GM23338 (cell line): ENCODE measurements at regions not wholly inside any gene's neighbourhood (a gene's known extent, or its start where the extent isn't known, plus 50 kb on each side); places are given as distances from the start of the nearest gene placed in this dataset.

ENCODE experiments used
- ATAC-seq: fragments of 200-7000 bp; cut with Tn5 transposase; 3 replicates; pipeline ENCODE4 v1.9.1; 2020
- DNase-seq: peaks from one replicate; pipeline ENCODE4 v3.0.0-alpha.2; 2015; ENCODE audit warnings: low spot score
- H2AFZ ChIP-seq: fragments of 200-600 bp; sonication (generic); 2 replicates; pipeline ENCODE4 v1.8.0; 2016; ENCODE audit warnings: antibody characterized with exemption, mild to moderate bottlenecking, moderate library complexity
- H3F3A ChIP-seq: fragments of 200-600 bp; sonication (generic); replicated peaks from 2 replicates; pipeline ENCODE4 v1.8.0; 2017; ENCODE audit warnings: antibody characterized with exemption, mixed run types, low read depth
- H3K27ac ChIP-seq: fragments of 200-600 bp; sonication (generic); 2 replicates; pipeline ENCODE4 v1.6.1; 2016; ENCODE audit warnings: low read depth
- H3K27me3 ChIP-seq: fragments of 200-600 bp; sonication (generic); 2 replicates; pipeline ENCODE4 v1.8.0; 2016; ENCODE audit warnings: mild to moderate bottlenecking, mixed run types, moderate library complexity; ENCODE audit not compliant: insufficient read depth
- H3K36me3 ChIP-seq: fragments of 200-600 bp; sonication (generic); 2 replicates; pipeline ENCODE4 v1.8.0; 2016; ENCODE audit warnings: mild to moderate bottlenecking; ENCODE audit not compliant: insufficient read depth
- H3K4me1 ChIP-seq: fragments of 200-600 bp; sonication (generic); 2 replicates; pipeline ENCODE4 v1.8.0; 2016; ENCODE audit warnings: mild to moderate bottlenecking, moderate library complexity; ENCODE audit not compliant: insufficient read depth
- H3K4me2 ChIP-seq: fragments of 200-600 bp; sonication (generic); 2 replicates; pipeline ENCODE4 v1.7.1; 2017; ENCODE audit warnings: mixed run types
- H3K4me3 ChIP-seq: fragments of 200-600 bp; sonication (generic); 2 replicates; pipeline ENCODE4 v1.6.1; 2016; ENCODE audit warnings: mixed run types
- H3K79me2 ChIP-seq: fragments of 200-600 bp; sonication (generic); replicated peaks from 2 replicates; pipeline ENCODE4 v1.8.0; 2017; ENCODE audit warnings: mild to moderate bottlenecking; ENCODE audit not compliant: insufficient read depth
- H3K9me2 ChIP-seq: fragments of 200-600 bp; sonication (generic); 2 replicates; pipeline ENCODE4 v1.8.0; 2017; ENCODE audit not compliant: insufficient read depth
- H4K20me1 ChIP-seq: fragments of 200-600 bp; sonication (generic); replicated peaks from 2 replicates; pipeline ENCODE4 v1.8.0; 2017; ENCODE audit warnings: mild to moderate bottlenecking; ENCODE audit not compliant: insufficient read depth
- H3K27ac Mint-ChIP-seq: 2 replicates; pipeline ENCODE4 v1.8.0; 2020; ENCODE audit warnings: inconsistent platforms, mild to moderate bottlenecking, moderate library complexity, mixed read lengths
- H3K27me3 Mint-ChIP-seq: 3 replicates; pipeline ENCODE4 v1.8.0; 2022; ENCODE audit warnings: low read depth, mild to moderate bottlenecking, moderate library complexity, mixed read lengths, inconsistent platforms; ENCODE audit not compliant: insufficient read depth, poor library complexity
- H3K36me3 Mint-ChIP-seq: 3 replicates; pipeline ENCODE4 v1.8.0; 2021; ENCODE audit warnings: low read depth, mild to moderate bottlenecking, inconsistent platforms, moderate library complexity, mixed read lengths
- H3K4me1 Mint-ChIP-seq: 3 replicates; pipeline ENCODE4 v1.8.0; 2020; ENCODE audit warnings: mild to moderate bottlenecking, inconsistent platforms, mixed read lengths
- H3K4me3 Mint-ChIP-seq: 3 replicates; pipeline ENCODE4 v1.8.0; 2021; ENCODE audit warnings: moderate library complexity, mild to moderate bottlenecking, inconsistent platforms, mixed read lengths
- H3K9me3 Mint-ChIP-seq: 3 replicates; pipeline ENCODE4 v1.8.0; 2020; ENCODE audit warnings: moderate library complexity, mild to moderate bottlenecking, inconsistent platforms, mixed read lengths
- EZH2phosphoT487 ChIP-seq: fragments of 200-600 bp; sonication (generic); IDR thresholded peaks from one replicate; pipeline ENCODE4 v1.8.1; 2018; ENCODE audit warnings: antibody characterized with exemption; ENCODE audit not compliant: unreplicated experiment
- JUNB ChIP-seq: IDR thresholded peaks from one replicate; pipeline ENCODE4 v1.6.1; 2016; ENCODE audit warnings: antibody characterized with exemption; ENCODE audit not compliant: unreplicated experiment
- NANOG ChIP-seq: IDR thresholded peaks from 2 replicates; pipeline ENCODE4 v1.6.1; 2016; ENCODE audit warnings: antibody characterized with exemption, borderline replicate concordance
- POLR2AphosphoS5 ChIP-seq: IDR thresholded peaks from 2 replicates; pipeline ENCODE4 v1.6.1; 2016; ENCODE audit warnings: antibody characterized with exemption, low read depth
- ZNF114 ChIP-seq: fragments of 250-450 bp; sonication (Bioruptor Pico); IDR thresholded peaks from 2 replicates; pipeline ENCODE4 v1.5.0; 2020; ENCODE audit warnings: mild to moderate bottlenecking, moderate library complexity
- TF ChIP-seq, protein P1 (sequence below): fragments of 250-450 bp; sonication (Bioruptor Pico); IDR thresholded peaks from 2 replicates; pipeline ENCODE4 v1.5.0; 2020; ENCODE audit warnings: mild to moderate bottlenecking, moderate library complexity
- TF ChIP-seq, protein P2 (sequence below), 2 experiments: fragments of 200-600 bp in 1 of 2; sonication (generic) in 1 of 2; conservative IDR thresholded peaks; 2 replicates each; pipeline versions ENCODE4 v1.5.1 to v1.6.1; 2016 to 2017; ENCODE audit warnings: antibody characterized with exemption in 2 of 2, low read depth in 2 of 2, mild to moderate bottlenecking in 2 of 2, moderate library complexity in 1 of 2
- TF ChIP-seq, protein P3 (sequence below): IDR thresholded peaks from 2 replicates; pipeline ENCODE4 v1.6.1; 2016; ENCODE audit warnings: antibody characterized with exemption

DNA sequence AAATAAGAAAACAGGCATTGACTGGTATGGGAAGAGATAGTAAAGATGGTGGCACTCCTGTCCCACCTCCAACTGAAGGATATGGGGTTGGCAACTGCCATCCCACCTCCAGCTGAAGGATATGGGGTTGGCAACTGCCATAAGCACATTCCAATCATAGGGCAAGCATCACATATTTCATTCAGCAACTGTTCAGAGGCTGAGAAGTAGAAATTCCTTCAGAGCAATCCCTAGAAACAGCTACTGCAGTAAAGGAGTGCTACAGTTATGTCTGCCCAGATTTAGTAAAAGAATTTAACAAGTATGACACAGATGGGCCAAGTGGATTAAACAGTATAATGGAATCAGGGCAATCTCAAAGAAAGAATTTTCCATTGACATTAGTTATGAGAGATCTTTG, 156.8 kb downstream of the IMPG2 start (continued):
- TF ChIP-seq, protein P1, sequence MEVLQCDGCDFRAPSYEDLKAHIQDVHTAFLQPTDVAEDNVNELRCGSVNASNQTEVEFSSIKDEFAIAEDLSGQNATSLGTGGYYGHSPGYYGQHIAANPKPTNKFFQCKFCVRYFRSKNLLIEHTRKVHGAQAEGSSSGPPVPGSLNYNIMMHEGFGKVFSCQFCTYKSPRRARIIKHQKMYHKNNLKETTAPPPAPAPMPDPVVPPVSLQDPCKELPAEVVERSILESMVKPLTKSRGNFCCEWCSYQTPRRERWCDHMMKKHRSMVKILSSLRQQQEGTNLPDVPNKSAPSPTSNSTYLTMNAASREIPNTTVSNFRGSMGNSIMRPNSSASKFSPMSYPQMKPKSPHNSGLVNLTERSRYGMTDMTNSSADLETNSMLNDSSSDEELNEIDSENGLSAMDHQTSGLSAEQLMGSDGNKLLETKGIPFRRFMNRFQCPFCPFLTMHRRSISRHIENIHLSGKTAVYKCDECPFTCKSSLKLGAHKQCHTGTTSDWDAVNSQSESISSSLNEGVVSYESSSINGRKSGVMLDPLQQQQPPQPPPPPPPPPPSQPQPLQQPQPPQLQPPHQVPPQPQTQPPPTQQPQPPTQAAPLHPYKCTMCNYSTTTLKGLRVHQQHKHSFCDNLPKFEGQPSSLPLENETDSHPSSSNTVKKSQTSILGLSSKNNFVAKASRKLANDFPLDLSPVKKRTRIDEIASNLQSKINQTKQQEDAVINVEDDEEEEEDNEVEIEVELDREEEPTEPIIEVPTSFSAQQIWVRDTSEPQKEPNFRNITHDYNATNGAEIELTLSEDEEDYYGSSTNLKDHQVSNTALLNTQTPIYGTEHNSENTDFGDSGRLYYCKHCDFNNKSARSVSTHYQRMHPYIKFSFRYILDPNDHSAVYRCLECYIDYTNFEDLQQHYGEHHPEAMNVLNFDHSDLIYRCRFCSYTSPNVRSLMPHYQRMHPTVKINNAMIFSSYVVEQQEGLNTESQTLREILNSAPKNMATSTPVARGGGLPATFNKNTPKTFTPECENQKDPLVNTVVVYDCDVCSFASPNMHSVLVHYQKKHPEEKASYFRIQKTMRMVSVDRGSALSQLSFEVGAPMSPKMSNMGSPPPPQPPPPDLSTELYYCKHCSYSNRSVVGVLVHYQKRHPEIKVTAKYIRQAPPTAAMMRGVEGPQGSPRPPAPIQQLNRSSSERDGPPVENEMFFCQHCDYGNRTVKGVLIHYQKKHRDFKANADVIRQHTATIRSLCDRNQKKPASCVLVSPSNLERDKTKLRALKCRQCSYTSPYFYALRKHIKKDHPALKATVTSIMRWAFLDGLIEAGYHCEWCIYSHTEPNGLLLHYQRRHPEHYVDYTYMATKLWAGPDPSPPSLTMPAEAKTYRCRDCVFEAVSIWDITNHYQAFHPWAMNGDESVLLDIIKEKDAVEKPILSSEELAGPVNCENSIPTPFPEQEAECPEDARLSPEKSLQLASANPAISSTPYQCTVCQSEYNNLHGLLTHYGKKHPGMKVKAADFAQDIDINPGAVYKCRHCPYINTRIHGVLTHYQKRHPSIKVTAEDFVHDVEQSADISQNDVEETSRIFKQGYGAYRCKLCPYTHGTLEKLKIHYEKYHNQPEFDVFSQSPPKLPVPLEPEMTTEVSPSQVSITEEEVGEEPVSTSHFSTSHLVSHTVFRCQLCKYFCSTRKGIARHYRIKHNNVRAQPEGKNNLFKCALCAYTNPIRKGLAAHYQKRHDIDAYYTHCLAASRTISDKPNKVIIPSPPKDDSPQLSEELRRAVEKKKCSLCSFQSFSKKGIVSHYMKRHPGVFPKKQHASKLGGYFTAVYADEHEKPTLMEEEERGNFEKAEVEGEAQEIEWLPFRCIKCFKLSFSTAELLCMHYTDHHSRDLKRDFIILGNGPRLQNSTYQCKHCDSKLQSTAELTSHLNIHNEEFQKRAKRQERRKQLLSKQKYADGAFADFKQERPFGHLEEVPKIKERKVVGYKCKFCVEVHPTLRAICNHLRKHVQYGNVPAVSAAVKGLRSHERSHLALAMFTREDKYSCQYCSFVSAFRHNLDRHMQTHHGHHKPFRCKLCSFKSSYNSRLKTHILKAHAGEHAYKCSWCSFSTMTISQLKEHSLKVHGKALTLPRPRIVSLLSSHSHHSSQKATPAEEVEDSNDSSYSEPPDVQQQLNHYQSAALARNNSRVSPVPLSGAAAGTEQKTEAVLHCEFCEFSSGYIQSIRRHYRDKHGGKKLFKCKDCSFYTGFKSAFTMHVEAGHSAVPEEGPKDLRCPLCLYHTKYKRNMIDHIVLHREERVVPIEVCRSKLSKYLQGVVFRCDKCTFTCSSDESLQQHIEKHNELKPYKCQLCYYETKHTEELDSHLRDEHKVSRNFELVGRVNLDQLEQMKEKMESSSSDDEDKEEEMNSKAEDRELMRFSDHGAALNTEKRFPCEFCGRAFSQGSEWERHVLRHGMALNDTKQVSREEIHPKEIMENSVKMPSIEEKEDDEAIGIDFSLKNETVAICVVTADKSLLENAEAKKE (CRISPR knock-in tag), result no peak

DNA sequence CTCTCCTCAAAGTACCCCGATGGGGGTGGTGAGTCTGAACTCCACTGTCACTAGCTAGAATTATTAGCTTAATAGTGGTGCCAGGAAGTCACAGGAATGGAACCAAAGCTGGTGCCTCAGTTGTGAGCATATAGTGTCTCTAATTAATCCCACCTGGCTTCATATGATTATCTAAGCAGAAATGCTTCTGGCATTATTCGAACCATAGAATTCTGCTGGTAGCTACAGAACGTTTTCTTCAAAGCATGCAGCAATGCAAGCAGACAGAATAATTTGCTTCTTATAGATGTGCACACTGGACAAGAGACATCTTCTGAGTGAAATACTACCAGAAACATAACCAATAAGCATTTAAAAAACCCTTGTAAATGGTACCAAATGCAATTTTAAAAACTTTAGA, 160.9 kb downstream of the IMPG2 start:
- Histone ChIP-seq H4K20me1 (no peaks in the 10 kb centered on the region), H3K79me2 (no peaks in the 10 kb centered on the region), H3K27me3 (no peaks in the 10 kb centered on the region), H3K4me1 (no peaks in the 10 kb centered on the region), H3F3A (no peaks in the 10 kb centered on the region), H3K4me2 (no peak overlapping the region), H3K4me3 (no peak overlapping the region), H2AFZ (no peak overlapping the region), H3K36me3 (no peaks in the 10 kb centered on the region), H3K9me2 (no peaks in the 10 kb centered on the region), H3K27ac (no peak overlapping the region)
- DNase-seq (no peak), ATAC-seq (no peak)
- H3K36me3 Mint-ChIP-seq, result no peaks in the 10 kb centered on the region
- no peaks in the 10 kb centered on the region for H3K9me3 Mint-ChIP-seq
- no peak overlapping the region for H3K4me3 Mint-ChIP-seq
- no peaks in the 10 kb centered on the region for H3K27me3 Mint-ChIP-seq
- no peaks in the 10 kb centered on the region for H3K4me1 Mint-ChIP-seq
- H3K27ac Mint-ChIP-seq, result no peak overlapping the region
- TF ChIP-seq, protein P2, sequence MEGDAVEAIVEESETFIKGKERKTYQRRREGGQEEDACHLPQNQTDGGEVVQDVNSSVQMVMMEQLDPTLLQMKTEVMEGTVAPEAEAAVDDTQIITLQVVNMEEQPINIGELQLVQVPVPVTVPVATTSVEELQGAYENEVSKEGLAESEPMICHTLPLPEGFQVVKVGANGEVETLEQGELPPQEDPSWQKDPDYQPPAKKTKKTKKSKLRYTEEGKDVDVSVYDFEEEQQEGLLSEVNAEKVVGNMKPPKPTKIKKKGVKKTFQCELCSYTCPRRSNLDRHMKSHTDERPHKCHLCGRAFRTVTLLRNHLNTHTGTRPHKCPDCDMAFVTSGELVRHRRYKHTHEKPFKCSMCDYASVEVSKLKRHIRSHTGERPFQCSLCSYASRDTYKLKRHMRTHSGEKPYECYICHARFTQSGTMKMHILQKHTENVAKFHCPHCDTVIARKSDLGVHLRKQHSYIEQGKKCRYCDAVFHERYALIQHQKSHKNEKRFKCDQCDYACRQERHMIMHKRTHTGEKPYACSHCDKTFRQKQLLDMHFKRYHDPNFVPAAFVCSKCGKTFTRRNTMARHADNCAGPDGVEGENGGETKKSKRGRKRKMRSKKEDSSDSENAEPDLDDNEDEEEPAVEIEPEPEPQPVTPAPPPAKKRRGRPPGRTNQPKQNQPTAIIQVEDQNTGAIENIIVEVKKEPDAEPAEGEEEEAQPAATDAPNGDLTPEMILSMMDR (conservative IDR thresholded peaks at IDR 0.05; ENCODE audit: low read depth in 2 of 2), result no peak
- no peak for TF ChIP-seq ZNF114 (CRISPR knock-in tag)
- TF ChIP-seq NANOG, result no peak
- TF ChIP-seq, protein P3, sequence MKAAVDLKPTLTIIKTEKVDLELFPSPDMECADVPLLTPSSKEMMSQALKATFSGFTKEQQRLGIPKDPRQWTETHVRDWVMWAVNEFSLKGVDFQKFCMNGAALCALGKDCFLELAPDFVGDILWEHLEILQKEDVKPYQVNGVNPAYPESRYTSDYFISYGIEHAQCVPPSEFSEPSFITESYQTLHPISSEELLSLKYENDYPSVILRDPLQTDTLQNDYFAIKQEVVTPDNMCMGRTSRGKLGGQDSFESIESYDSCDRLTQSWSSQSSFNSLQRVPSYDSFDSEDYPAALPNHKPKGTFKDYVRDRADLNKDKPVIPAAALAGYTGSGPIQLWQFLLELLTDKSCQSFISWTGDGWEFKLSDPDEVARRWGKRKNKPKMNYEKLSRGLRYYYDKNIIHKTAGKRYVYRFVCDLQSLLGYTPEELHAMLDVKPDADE, result no peak
- no peak for TF ChIP-seq EZH2phosphoT487
- no peak for TF ChIP-seq JUNB
- TF ChIP-seq POLR2AphosphoS5, result no peak
